Astrocyte (in vitro differentiated cells and primary cell): ENCODE measurements at regions not wholly inside any gene's neighbourhood (a gene's known extent, or its start where the extent isn't known, plus 50 kb on each side); places are given as distances from the start of the nearest gene placed in this dataset.

Experiments
- DNase-seq: peaks from one replicate; pipeline ENCODE4 v3.0.0-alpha.2; 2010; ENCODE audit warnings: low read depth
- FAIRE-seq: peaks from 2 replicates; lab custom pipeline; 2011; peaks lifted over from hg19 to GRCh38; lab: Jason Lieb, UNC
- H2AFZ ChIP-seq: 2 replicates; pipeline ENCODE4 v1.6.0; 2012; ENCODE audit warnings: low read depth, low read length, inconsistent platforms
- H3K27ac ChIP-seq: 2 replicates; pipeline ENCODE4 v1.5.1; 2011; ENCODE audit warnings: low read depth, low read length, inconsistent platforms
- H3K27me3 ChIP-seq: 2 replicates; pipeline ENCODE4 v1.6.0; 2011; ENCODE audit warnings: low read length, inconsistent platforms; ENCODE audit not compliant: insufficient read depth
- H3K36me3 ChIP-seq: 2 replicates; pipeline ENCODE4 v1.5.1; 2011; ENCODE audit warnings: low read length, inconsistent platforms; ENCODE audit not compliant: insufficient read depth
- H3K4me1 ChIP-seq: 2 replicates; pipeline ENCODE4 v1.5.1; 2011; ENCODE audit warnings: low read length, inconsistent platforms; ENCODE audit not compliant: insufficient read depth
- H3K4me2 ChIP-seq: 2 replicates; pipeline ENCODE4 v1.6.0; 2012; ENCODE audit warnings: low read length, inconsistent platforms
- H3K4me3 ChIP-seq: 2 replicates; pipeline ENCODE4 v1.5.1; 2011; ENCODE audit warnings: low read depth, mild to moderate bottlenecking, low read length, inconsistent platforms; ENCODE audit not compliant: insufficient read depth
- H3K79me2 ChIP-seq: 2 replicates; pipeline ENCODE4 v1.6.0; 2012; ENCODE audit warnings: mild to moderate bottlenecking, low read length, inconsistent platforms; ENCODE audit not compliant: insufficient read depth
- H3K9ac ChIP-seq: 2 replicates; pipeline ENCODE4 v1.6.0; 2012; ENCODE audit warnings: mild to moderate bottlenecking, low read length, inconsistent platforms
- H3K9me3 ChIP-seq: 2 replicates; pipeline ENCODE4 v1.5.1; 2012; ENCODE audit warnings: low read depth, mild to moderate bottlenecking, low read length, inconsistent platforms; ENCODE audit not compliant: insufficient read depth
- H4K20me1 ChIP-seq: 2 replicates; pipeline ENCODE4 v1.6.0; 2012; ENCODE audit warnings: low read length, inconsistent platforms; ENCODE audit not compliant: insufficient read depth
- H3K27ac Mint-ChIP-seq: one replicate; pipeline ENCODE4 v1.8.0; 2021; ENCODE audit warnings: mild to moderate bottlenecking, mixed read lengths; ENCODE audit not compliant: unreplicated experiment
- H3K27me3 Mint-ChIP-seq: one replicate; pipeline ENCODE4 v1.8.0; 2021; ENCODE audit warnings: low read depth, mixed read lengths; ENCODE audit not compliant: unreplicated experiment
- H3K36me3 Mint-ChIP-seq: one replicate; pipeline ENCODE4 v1.8.0; 2021; ENCODE audit warnings: low read depth, mixed read lengths; ENCODE audit not compliant: unreplicated experiment
- H3K4me1 Mint-ChIP-seq: one replicate; pipeline ENCODE4 v1.8.0; 2021; ENCODE audit warnings: low read depth, mixed read lengths; ENCODE audit not compliant: unreplicated experiment
- H3K4me3 Mint-ChIP-seq: one replicate; pipeline ENCODE4 v1.8.0; 2021; ENCODE audit warnings: mild to moderate bottlenecking, moderate library complexity, mixed read lengths; ENCODE audit not compliant: unreplicated experiment
- H3K9me3 Mint-ChIP-seq: one replicate; pipeline ENCODE4 v1.8.0; 2021; ENCODE audit warnings: mild to moderate bottlenecking, mixed read lengths; ENCODE audit not compliant: unreplicated experiment
- EZH2 ChIP-seq: IDR thresholded peaks from 2 replicates; pipeline ENCODE4 v1.6.1; 2012; ENCODE audit warnings: mild to moderate bottlenecking, low read length, inconsistent platforms; ENCODE audit not compliant: insufficient read depth
- TF ChIP-seq, protein P1 (sequence below): IDR thresholded peaks from 2 replicates; pipeline ENCODE4 v1.5.1; 2011; ENCODE audit warnings: low read depth, mild to moderate bottlenecking, inconsistent platforms, low read length, moderate library complexity; ENCODE audit not compliant: insufficient read depth

DNA sequence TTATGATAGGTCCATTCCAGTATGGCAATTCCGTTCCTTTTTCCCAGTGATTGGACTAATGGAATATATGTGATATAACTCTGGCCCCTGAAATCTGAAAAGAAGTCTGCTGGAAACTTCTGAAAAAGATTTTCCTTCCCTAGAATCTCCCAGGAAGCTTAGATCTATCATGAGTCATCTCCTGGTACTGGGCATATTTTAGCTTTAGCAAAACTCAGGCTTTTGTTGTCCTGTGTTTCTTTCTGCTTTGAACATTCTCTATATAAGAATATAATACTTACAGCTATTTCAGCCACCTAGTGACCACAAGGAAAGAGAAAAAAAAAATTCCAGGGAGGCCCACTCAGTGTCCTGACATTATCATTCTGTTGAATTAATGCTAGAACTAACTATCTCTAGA, 597.2 kb upstream of the GRIA3 start:
- Histone ChIP-seq H3K4me1 (no peaks in the 10 kb centered on the region), H4K20me1 (no peaks in the 10 kb centered on the region), H3K9ac (no peak overlapping the region), H3K79me2 (no peaks in the 10 kb centered on the region), H3K4me2 (no peak overlapping the region), H3K27ac (no peak overlapping the region), H3K36me3 (no peaks in the 10 kb centered on the region), H3K27me3 (no peaks in the 10 kb centered on the region), H2AFZ (no peak overlapping the region), H3K9me3 (no peaks in the 10 kb centered on the region), H3K4me3 (no peak overlapping the region)
- no peak for TF ChIP-seq EZH2
- TF ChIP-seq, protein P1, sequence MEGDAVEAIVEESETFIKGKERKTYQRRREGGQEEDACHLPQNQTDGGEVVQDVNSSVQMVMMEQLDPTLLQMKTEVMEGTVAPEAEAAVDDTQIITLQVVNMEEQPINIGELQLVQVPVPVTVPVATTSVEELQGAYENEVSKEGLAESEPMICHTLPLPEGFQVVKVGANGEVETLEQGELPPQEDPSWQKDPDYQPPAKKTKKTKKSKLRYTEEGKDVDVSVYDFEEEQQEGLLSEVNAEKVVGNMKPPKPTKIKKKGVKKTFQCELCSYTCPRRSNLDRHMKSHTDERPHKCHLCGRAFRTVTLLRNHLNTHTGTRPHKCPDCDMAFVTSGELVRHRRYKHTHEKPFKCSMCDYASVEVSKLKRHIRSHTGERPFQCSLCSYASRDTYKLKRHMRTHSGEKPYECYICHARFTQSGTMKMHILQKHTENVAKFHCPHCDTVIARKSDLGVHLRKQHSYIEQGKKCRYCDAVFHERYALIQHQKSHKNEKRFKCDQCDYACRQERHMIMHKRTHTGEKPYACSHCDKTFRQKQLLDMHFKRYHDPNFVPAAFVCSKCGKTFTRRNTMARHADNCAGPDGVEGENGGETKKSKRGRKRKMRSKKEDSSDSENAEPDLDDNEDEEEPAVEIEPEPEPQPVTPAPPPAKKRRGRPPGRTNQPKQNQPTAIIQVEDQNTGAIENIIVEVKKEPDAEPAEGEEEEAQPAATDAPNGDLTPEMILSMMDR = no peak
- DNase-seq (peak; percentile 46), FAIRE-seq (no peak)
- no peak overlapping the region for H3K27ac Mint-ChIP-seq
- no peaks in the 10 kb centered on the region for H3K9me3 Mint-ChIP-seq
- no peaks in the 10 kb centered on the region for H3K27me3 Mint-ChIP-seq
- no peak overlapping the region for H3K4me3 Mint-ChIP-seq
- H3K4me1 Mint-ChIP-seq = peaks cover 27% of the 10 kb centered on the region
- no peaks in the 10 kb centered on the region for H3K36me3 Mint-ChIP-seq

DNA sequence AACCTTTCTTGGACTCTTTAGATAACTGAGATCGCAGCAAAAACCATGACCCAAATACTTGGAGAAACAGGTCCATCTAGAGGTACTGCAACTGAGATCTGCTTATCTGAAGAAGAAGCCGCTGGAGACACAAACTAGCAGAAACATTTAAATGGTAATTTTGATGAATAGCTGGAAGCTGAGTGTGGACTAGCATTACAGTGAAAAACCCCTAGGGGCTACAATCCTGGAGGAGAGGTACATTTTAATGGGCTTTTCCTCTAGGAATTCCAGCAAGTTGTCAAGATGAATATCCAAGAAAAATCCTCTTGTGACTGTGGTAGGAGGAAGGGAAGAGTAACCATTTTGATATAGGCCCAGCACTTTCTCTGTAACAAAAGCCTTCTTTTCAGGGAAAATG, 592.5 kb upstream of the GRIA3 start:
- Histone ChIP-seq H3K4me1 (no peaks in the 10 kb centered on the region), H3K9me3 (no peaks in the 10 kb centered on the region), H3K9ac (no peak overlapping the region), H3K36me3 (no peaks in the 10 kb centered on the region), H3K4me3 (no peak overlapping the region), H3K79me2 (no peaks in the 10 kb centered on the region), H3K27ac (no peak overlapping the region), H4K20me1 (no peaks in the 10 kb centered on the region), H2AFZ (no peak overlapping the region), H3K27me3 (no peaks in the 10 kb centered on the region), H3K4me2 (no peak overlapping the region)
- H3K4me3 Mint-ChIP-seq = no peak overlapping the region
- DNase-seq (no peak), FAIRE-seq (peak; percentile 93)
- H3K4me1 Mint-ChIP-seq = peaks cover 9% of the 10 kb centered on the region
- no peak for TF ChIP-seq EZH2
- TF ChIP-seq, protein P1 = no peak
- no peak overlapping the region for H3K27ac Mint-ChIP-seq
- H3K36me3 Mint-ChIP-seq = no peaks in the 10 kb centered on the region
- H3K27me3 Mint-ChIP-seq = no peaks in the 10 kb centered on the region
- no peaks in the 10 kb centered on the region for H3K9me3 Mint-ChIP-seq

DNA sequence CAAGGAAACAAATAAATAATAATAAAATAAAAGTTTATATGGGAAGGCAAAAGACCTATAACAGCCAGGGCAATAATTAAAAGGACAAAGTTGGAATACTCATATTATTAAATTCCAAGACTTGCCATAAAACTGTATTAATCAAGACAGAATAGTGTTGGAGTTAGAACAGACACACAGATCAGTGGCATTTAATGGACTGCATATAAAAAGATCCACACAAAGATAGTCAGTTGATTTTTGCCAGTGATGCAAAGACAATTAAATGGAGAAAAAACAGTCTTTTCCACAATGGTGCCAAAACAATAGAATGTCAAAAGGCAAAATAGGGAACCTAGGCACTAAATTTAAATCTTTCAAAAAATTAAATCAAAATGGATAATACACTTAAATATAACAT, 587.1 kb upstream of the GRIA3 start:
- Histone ChIP-seq H3K9me3 (no peaks in the 10 kb centered on the region), H3K9ac (no peak overlapping the region), H3K27me3 (no peaks in the 10 kb centered on the region), H3K36me3 (no peaks in the 10 kb centered on the region), H3K4me1 (no peaks in the 10 kb centered on the region), H3K79me2 (no peaks in the 10 kb centered on the region), H2AFZ (no peak overlapping the region), H3K4me3 (no peak overlapping the region), H4K20me1 (no peaks in the 10 kb centered on the region), H3K27ac (no peak overlapping the region), H3K4me2 (no peak overlapping the region)
- no peak for TF ChIP-seq EZH2
- TF ChIP-seq, protein P1 = no peak
- Mint-ChIP-seq H3K9me3 (no peaks in the 10 kb centered on the region), H3K27me3 (no peaks in the 10 kb centered on the region), H3K27ac (no peak overlapping the region), H3K4me3 (no peak overlapping the region), H3K36me3 (no peaks in the 10 kb centered on the region), H3K4me1 (peaks cover 3% of the 10 kb centered on the region)
- no peak for DNase-seq
- FAIRE-seq = no peak
